GM18520 (cell line): ENCODE measurements at regions not wholly inside any gene's neighbourhood (a gene's known extent, or its start where the extent isn't known, plus 50 kb on each side); places are given as distances from the start of the nearest gene placed in this dataset.
"Not testable (repeated sequence)": the region's sequence is repeated elsewhere in the genome, so short reads cannot be mapped to it uniquely, and the experiment has no call there.

Experiments used
- ATAC-seq: cut with Tn5 transposase; IDR thresholded peaks from one replicate; pipeline ENCODE4 v1.9.1; 2021; ENCODE audit not compliant: unreplicated experiment

GRCh38 chr10:22825841-22826240 lies 102.0 kb upstream of the ARMC3 start:
- no peak for ATAC-seq

GRCh38 chr10:22824984-22825383 lies 102.9 kb upstream of the ARMC3 start:
- no peak for ATAC-seq

- no peak for ATAC-seq
Measured at GRCh38 chr10:22824520-22824919, 103.3 kb upstream of the ARMC3 start.

GRCh38 chr10:22823109-22823508 lies 104.7 kb upstream of the ARMC3 start:
- peak; percentile 77 for ATAC-seq

- not testable (repeated sequence) for ATAC-seq
Measured at GRCh38 chr10:22821921-22822320, 105.9 kb upstream of the ARMC3 start.

- ATAC-seq: no peak
Measured at GRCh38 chr10:22821501-22821900, 106.4 kb upstream of the ARMC3 start.

- no peak for ATAC-seq
Measured at GRCh38 chr10:22816298-22816653, 101.9 kb upstream of the PIP4K2A start.

- no peak for ATAC-seq
Measured at GRCh38 chr10:22810643-22811465, 96.5 kb upstream of the PIP4K2A start.

GRCh38 chr10:22807238-22807637 lies 92.9 kb upstream of the PIP4K2A start:
- ATAC-seq: no peak

GRCh38 chr10:22805304-22805703 lies 90.9 kb upstream of the PIP4K2A start:
- ATAC-seq: no peak

- ATAC-seq: no peak
Measured at GRCh38 chr10:22803261-22803885, 89.0 kb upstream of the PIP4K2A start.

- no peak for ATAC-seq
Measured at GRCh38 chr10:22801785-22802184, 87.4 kb upstream of the PIP4K2A start.

GRCh38 chr10:22797796-22798195 lies 83.4 kb upstream of the PIP4K2A start:
- ATAC-seq: not testable (repeated sequence)

GRCh38 chr10:22795546-22795945 lies 81.2 kb upstream of the PIP4K2A start:
- no peak for ATAC-seq

- ATAC-seq: no peak
Measured at GRCh38 chr10:22792161-22792560, 77.8 kb upstream of the PIP4K2A start.

- ATAC-seq: no peak
Measured at GRCh38 chr10:22791665-22792064, 77.3 kb upstream of the PIP4K2A start.

GRCh38 chr10:22784668-22785067 lies 70.3 kb upstream of the PIP4K2A start:
- ATAC-seq: no peak

- ATAC-seq: no peak
Measured at GRCh38 chr10:22783807-22784206, 69.4 kb upstream of the PIP4K2A start.

GRCh38 chr10:22780474-22780885 lies 66.1 kb upstream of the PIP4K2A start:
- no peak for ATAC-seq

GRCh38 chr10:22779331-22780019 lies 65.1 kb upstream of the PIP4K2A start:
- no peak for ATAC-seq

- ATAC-seq: no peak
Measured at GRCh38 chr10:22774102-22774501, 59.7 kb upstream of the PIP4K2A start.

- not testable (repeated sequence) for ATAC-seq
Measured at GRCh38 chr10:22771631-22772030, 57.3 kb upstream of the PIP4K2A start.
